VCaP (cell line): ENCODE measurements at regions not wholly inside any gene's neighbourhood (a gene's known extent, or its start where the extent isn't known, plus 50 kb on each side); places are given as distances from the start of the nearest gene placed in this dataset.
"Not testable (repeated sequence)": the region's sequence is repeated elsewhere in the genome, so short reads cannot be mapped to it uniquely, and the experiment has no call there.

Experiments
- H3K27ac ChIP-seq: fragments of 450-650 bp; 2 replicates; pipeline ENCODE4 v1.5.1; 2017
- TF ChIP-seq, protein P1 (sequence below): fragments of 450-650 bp; conservative IDR thresholded peaks from 2 replicates; pipeline ENCODE4 v1.5.1; 2017; ENCODE audit warnings: mild to moderate bottlenecking, moderate library complexity

- H3K27ac ChIP-seq: no peak overlapping the region
- TF ChIP-seq, protein P1, sequence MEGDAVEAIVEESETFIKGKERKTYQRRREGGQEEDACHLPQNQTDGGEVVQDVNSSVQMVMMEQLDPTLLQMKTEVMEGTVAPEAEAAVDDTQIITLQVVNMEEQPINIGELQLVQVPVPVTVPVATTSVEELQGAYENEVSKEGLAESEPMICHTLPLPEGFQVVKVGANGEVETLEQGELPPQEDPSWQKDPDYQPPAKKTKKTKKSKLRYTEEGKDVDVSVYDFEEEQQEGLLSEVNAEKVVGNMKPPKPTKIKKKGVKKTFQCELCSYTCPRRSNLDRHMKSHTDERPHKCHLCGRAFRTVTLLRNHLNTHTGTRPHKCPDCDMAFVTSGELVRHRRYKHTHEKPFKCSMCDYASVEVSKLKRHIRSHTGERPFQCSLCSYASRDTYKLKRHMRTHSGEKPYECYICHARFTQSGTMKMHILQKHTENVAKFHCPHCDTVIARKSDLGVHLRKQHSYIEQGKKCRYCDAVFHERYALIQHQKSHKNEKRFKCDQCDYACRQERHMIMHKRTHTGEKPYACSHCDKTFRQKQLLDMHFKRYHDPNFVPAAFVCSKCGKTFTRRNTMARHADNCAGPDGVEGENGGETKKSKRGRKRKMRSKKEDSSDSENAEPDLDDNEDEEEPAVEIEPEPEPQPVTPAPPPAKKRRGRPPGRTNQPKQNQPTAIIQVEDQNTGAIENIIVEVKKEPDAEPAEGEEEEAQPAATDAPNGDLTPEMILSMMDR: no peak
These were observed 705.7 kb upstream of the NR2F2 start for GRCh38 chr15:95624616-95625361.

DNA sequence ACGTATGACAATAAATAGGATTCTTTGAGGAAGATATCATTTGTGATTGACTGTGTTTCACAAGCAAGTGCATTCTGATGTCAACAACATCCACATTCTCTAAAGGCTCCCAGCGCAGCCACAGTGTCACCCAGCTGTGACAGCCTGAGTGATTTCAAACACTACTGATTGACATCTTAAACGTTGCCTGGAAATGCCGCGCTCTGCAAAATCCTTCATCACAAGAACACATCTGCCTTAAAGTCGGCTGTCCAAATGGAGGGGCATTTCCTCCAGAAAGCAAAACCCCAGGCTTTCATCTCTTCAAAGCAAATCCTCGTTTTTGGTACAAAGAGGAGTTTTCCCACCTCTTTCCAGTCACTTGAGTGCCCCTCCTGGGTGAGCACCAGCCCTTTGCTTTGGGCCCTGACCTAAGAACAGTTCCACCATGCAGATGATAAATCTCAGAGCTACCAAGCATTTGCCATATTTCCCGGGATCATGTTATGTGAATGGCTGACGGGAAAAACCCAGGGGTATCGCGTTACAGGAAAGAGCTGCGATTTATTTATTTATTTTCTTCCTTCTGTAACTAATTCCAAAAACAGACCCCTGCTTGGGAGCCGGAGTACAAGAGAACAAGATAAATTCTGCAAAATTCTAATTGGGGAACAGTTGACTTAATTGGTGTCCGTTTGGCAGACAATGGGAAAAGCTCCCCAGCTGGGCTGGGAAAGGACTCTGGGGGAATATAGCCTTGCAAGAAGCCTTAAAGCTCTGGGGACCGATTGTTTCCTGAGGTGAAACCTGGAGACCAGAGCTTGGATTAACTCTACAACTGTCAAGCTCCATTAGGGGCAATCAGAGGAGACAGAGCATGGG, 703.8 kb upstream of the NR2F2 start:
- TF ChIP-seq, protein P1: no peak
- H3K27ac ChIP-seq: no peak overlapping the region

DNA sequence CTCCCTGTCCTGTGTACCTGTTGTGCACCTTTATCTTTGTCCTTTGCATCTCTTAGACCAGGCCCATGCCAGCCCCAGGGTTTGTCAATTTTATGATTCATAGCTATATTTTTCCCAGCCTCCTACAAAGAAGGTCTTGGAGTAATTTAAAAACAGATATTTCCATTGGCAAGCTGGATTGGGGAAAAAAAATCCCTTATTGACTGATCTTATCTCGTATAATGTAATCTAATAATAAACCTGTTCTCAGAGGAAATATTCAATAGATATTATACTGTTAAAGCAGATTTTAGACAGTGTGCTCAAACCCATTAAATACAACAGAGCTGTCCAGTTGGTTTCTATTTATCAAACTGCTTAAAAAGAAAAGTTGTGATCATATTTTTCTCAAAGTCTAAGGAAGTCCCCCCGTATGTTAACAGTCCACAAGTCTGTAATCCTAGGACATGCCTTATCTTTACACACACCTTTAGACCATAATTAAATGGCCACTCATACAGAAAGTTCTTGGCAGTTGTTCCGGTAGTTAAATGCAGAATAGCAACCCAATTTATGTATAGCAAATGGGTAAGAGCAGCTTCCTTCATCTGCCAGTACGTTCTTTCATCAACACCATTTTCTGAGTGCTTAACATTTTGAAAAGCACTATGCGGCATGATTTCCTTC, 700.9 kb upstream of the NR2F2 start:
- TF ChIP-seq, protein P1: no peak
- peak overlapping the region; percentile 32 for H3K27ac ChIP-seq

DNA sequence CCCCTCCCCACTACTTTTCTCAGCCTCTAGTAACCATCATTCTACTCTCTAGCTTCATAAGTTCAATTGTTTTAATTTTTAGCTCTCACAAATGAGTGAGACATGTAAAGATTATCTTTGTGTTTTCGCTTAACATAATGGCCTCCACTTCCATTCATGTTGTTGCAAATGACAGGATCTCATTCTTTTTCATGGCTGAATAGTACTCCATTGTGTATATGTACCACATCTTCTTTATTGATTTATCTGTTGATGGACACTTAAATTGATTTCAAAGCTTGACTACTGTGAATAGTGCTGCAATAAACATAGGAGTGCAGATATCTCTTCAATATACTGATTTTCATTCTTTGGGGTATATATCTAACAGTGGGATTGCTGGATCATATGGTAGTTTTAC, 699.8 kb upstream of the NR2F2 start:
- H3K27ac ChIP-seq: no peak overlapping the region
- TF ChIP-seq, protein P1: no peak

DNA sequence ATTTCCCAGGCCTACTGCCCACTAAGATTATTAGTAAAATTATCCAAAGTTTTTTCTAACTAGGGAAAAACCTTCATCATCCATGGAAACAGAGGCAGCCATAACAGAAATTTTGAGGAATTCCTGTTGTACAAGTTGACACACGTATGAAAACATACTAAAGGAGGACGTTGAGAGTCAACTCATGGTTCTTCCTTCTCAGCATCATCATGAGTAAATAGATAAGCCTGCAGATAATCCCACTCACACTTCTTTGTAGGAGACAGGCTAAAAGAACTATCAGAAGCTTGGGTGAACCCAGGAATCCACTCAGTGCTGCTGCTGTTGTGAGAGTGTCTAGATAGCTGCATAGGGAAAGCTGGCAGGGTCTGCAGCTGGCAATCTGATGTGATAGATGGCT, 694.8 kb upstream of the NR2F2 start:
- TF ChIP-seq, protein P1: no peak
- H3K27ac ChIP-seq: no peak overlapping the region

GRCh38 chr15:95636107-95636506, 694.4 kb upstream of the NR2F2 start:
- TF ChIP-seq, protein P1: no peak
- no peak overlapping the region for H3K27ac ChIP-seq

DNA sequence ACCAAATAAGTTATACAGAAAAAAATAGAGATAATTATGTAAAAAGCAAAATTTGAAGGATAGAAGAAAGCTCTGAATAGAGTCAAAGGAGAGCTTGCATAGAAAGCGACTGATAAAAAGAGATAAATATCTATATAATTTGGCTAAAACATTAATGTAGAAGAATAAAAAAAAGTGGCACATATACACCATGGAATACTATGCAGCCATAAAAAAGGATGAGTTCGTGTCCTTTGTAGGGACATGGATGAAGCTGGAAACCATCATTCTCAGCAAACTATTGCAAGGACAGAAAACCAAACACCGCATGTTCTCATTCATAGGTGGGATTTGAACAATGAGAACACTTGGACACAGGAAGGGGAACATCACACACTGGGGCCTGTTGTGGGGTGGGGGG, 693.3 kb upstream of the NR2F2 start:
- H3K27ac ChIP-seq: not testable (repeated sequence)
